ENCODE measurements at regions not wholly inside any gene's neighbourhood (a gene's known extent, or its start where the extent isn't known, plus 50 kb on each side); places are given as distances from the start of the nearest gene placed in this dataset.
"Not testable (repeated sequence)": the region's sequence is repeated elsewhere in the genome, so short reads cannot be mapped to it uniquely, and the experiment has no call there.

- TF ChIP-seq POLR2AphosphoS5 (IDR thresholded peaks at IDR 0.05) (no peak), POLR2A (IDR thresholded peaks at IDR 0.05) (no peak), CTCF (IDR thresholded peaks at IDR 0.05) (no peak)
- Histone ChIP-seq H3K27ac (no peak overlapping the region), H3K4me1 (no peaks in the 10 kb centered on the region), H3K4me3 (no peak overlapping the region), H3K27me3 (no peaks in the 10 kb centered on the region), H3K36me3 (no peaks in the 10 kb centered on the region), H3K9me3 (peaks cover 4 to 5% of the 10 kb centered on the region in 2 donors)
- no peak for DNase-seq (ENCODE audit: low spot score in 2 of 2)
- intact Hi-C loops (cut with DNase I; ENCODE audit: low total_unique reads): no loop called here
These were observed 439.8 kb downstream of the TDRD3 start for GRCh38 chr13:60836821-60837220.

- no peak overlapping the region for H3K4me3 ChIP-seq
- no peak overlapping the region for H3K27ac ChIP-seq
- no peaks in the 10 kb centered on the region for H3K36me3 ChIP-seq
- DNase-seq (ENCODE audit: low spot score in 2 of 2): no peak
- intact Hi-C loops (cut with DNase I; ENCODE audit: low total_unique reads): no loop called here
- H3K9me3 ChIP-seq: no peaks in the 10 kb centered on the region
- H3K4me1 ChIP-seq: no peaks in the 10 kb centered on the region
- H3K27me3 ChIP-seq: no peaks in the 10 kb centered on the region
- TF ChIP-seq CTCF (IDR thresholded peaks at IDR 0.05) (no peak), POLR2AphosphoS5 (IDR thresholded peaks at IDR 0.05) (no peak), POLR2A (IDR thresholded peaks at IDR 0.05) (no peak)
These were observed 414.6 kb downstream of the TDRD3 start for GRCh38 chr13:60811581-60811980.

- H3K9me3 ChIP-seq; H3K4me1 ChIP-seq; H3K27ac ChIP-seq; intact Hi-C loops (cut with DNase I; ENCODE audit: low total_unique reads); H3K36me3 ChIP-seq; DNase-seq (ENCODE audit: low spot score in 2 of 2); H3K27me3 ChIP-seq; H3K4me3 ChIP-seq: not testable (repeated sequence)
These were observed 408.6 kb downstream of the TDRD3 start for GRCh38 chr13:60805640-60806039.

- Histone ChIP-seq H3K4me3 (no peak overlapping the region), H3K27ac (no peak overlapping the region), H3K36me3 (no peaks in the 10 kb centered on the region), H3K9me3 (no peaks in the 10 kb centered on the region), H3K4me1 (no peaks in the 10 kb centered on the region), H3K27me3 (no peaks in the 10 kb centered on the region)
- no peak for DNase-seq (ENCODE audit: low spot score in 2 of 2)
- intact Hi-C loops (cut with DNase I; ENCODE audit: low total_unique reads): no loop called here
- TF ChIP-seq CTCF (IDR thresholded peaks at IDR 0.05) (no peak), POLR2A (IDR thresholded peaks at IDR 0.05) (no peak), POLR2AphosphoS5 (IDR thresholded peaks at IDR 0.05) (no peak)
These were observed 401.5 kb downstream of the TDRD3 start for GRCh38 chr13:60798503-60798902.

- intact Hi-C loops (cut with DNase I; ENCODE audit: low total_unique reads): no loop called here
These were observed 400.1 kb downstream of the TDRD3 start for GRCh38 chr13:60797112-60797511.

More at GRCh38 chr13:60797112-60797511, 400.1 kb downstream of the TDRD3 start:
- H3K9me3 ChIP-seq: no peaks in the 10 kb centered on the region
- H3K4me1 ChIP-seq: no peaks in the 10 kb centered on the region
- H3K27ac ChIP-seq: no peak overlapping the region
- no peaks in the 10 kb centered on the region for H3K27me3 ChIP-seq
- no peaks in the 10 kb centered on the region for H3K36me3 ChIP-seq
- H3K4me3 ChIP-seq: no peak overlapping the region
- TF ChIP-seq POLR2A (IDR thresholded peaks at IDR 0.05) (no peak), POLR2AphosphoS5 (IDR thresholded peaks at IDR 0.05) (no peak), CTCF (IDR thresholded peaks at IDR 0.05) (no peak)
- no peak for DNase-seq (ENCODE audit: low spot score in 2 of 2)

Measured in breast epithelium (tissue), 4 donors.